Right ventricle myocardium inferior (tissue), 1 donor: ENCODE measurements at regions not wholly inside any gene's neighbourhood (a gene's known extent, or its start where the extent isn't known, plus 50 kb on each side); places are given as distances from the start of the nearest gene placed in this dataset.
"Not testable (repeated sequence)": the region's sequence is repeated elsewhere in the genome, so short reads cannot be mapped to it uniquely, and the experiment has no call there.

Experiments
- ATAC-seq: fragments of 200-7000 bp; cut with Tn5 transposase; one replicate; pipeline ENCODE4 v1.9.1; 2020; ENCODE audit warnings: mild to moderate bottlenecking, moderate library complexity
- DNase-seq: peaks from one replicate; pipeline ENCODE4 v3.0.0; 2021; ENCODE audit errors: missing footprints
- intact Hi-C: fragments of 100-400 bp; cut with DNase I; formaldehyde crosslinking; loops from one replicate; pipeline ENCODE4 v1.11.0; 2022
- donor health status: DM: no; HTN: yes; CAD: no; lungs with severe emphysema.

DNA sequence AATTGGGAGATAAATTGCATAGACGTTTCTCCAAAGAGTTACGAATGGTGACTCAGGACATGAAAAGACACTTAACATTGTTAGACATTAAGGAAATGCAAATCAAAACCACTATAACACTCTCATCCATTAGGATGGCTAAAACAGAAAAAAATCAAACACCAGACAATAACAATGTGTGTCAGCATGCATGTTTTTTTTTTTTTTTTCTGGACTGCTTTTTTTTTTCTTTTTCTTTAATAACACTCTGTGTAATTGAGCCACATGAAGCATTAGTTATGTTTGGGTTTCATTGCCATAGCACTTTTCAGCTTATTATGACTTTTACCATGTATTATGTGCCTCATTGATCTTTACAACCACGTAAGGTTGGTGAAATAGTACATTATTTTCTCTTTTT is 95.0 kb downstream of the NFKBIZ start:
- intact Hi-C loops: loop anchor here (10.0 kb wide), 1 partner anchor 280 kb away; no protein-coding TSS in a partner anchor
- ATAC-seq (no peak), DNase-seq (no peak)

GRCh38 chr3:101945980-101946379 is 96.7 kb downstream of the NFKBIZ start:
- ATAC-seq (no peak), DNase-seq (no peak)
- intact Hi-C loops: loop anchor here (10.0 kb wide), 1 partner anchor 279 kb away; no protein-coding TSS in a partner anchor

DNA sequence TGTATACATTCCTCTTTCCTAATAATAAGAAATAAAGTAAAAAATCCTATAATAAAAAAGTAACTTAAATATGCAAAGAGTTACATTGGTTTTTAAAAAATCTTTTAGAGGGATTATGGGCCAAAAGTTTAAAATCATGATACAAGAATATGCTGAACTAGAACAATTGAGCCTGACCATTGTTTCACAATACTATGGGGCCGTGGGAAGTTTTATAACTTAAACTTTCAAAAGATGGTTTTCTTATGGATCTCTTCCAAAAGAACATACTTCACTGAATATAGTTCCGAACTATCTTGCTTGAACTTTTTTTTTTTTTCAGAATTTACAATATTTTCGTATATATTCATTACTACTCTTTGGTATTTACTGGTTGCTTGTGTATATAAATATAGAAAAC is 97.6 kb downstream of the NFKBIZ start:
- ATAC-seq: no peak
- DNase-seq: no peak
- intact Hi-C loops: loop anchor here (10.0 kb wide), 1 partner anchor 278 kb away; no protein-coding TSS in a partner anchor

- DNase-seq: no peak
- intact Hi-C loops: no loop called here
- ATAC-seq: peak; percentile 48
Observed at GRCh38 chr3:101950510-101950909, 101.2 kb downstream of the NFKBIZ start.

DNA sequence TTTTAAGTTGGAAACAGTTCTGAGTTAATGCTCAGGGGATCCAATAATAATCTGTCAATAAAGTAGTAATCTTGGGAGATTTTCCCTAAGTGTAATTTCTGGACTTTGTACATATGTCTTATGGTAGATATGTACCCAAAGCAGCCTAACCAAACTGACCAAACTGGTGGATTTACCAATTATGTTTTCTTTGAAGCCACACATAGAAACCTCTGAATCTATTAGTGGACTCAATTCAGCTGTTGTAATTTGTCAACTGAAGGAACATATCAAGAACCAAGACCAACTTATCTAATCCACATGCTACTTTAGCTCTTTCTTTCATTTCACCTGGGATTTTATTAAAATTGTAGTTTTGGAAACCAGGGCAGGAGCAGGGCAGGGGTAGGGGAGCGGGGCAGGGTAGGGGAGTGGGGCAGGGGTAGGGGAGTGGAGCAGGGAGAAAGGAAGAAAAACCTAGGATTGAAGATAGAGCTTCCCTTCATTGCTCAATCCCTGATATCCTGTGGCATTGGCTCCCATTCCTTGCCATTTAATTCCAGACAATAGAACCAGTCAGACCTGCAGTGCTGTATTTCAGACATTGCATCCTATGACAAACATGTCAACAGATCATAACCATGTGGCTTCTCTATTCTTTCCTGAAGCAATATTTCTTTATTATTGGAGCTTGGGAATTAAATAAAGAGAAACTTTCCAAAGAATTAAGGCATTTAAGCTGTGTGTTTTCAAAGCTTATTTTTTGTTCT is 101.8 kb downstream of the NFKBIZ start:
- DNase-seq: no peak
- ATAC-seq: peak; percentile 65
- intact Hi-C loops: no loop called here

DNA sequence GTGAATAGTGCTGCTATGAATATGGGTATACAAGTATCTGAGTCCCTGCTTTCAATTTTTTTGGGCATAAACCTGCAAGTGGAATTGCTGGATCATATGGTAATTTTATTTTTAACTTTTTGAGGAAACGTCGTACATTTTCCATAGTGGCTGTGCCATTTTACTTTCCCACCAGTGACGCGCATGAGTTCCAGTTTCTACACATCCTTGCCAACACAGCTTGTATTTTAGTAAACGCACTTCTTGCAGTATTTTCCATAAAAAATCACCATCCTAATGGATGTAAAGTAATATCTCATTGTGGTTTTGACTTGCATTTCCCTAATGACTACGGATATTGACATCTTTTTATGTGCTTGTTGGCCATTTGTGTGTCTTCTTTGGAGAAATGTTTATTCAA is 105.0 kb downstream of the NFKBIZ start:
- no peak for DNase-seq
- intact Hi-C loops: no loop called here
- no peak for ATAC-seq

GRCh38 chr3:101954936-101955335 is 105.6 kb downstream of the NFKBIZ start:
- no peak for ATAC-seq
- intact Hi-C loops: no loop called here
- no peak for DNase-seq

- ATAC-seq (no peak), DNase-seq (no peak)
- intact Hi-C loops: no loop called here
Observed at GRCh38 chr3:101962055-101962454, 112.7 kb downstream of the NFKBIZ start.

DNA sequence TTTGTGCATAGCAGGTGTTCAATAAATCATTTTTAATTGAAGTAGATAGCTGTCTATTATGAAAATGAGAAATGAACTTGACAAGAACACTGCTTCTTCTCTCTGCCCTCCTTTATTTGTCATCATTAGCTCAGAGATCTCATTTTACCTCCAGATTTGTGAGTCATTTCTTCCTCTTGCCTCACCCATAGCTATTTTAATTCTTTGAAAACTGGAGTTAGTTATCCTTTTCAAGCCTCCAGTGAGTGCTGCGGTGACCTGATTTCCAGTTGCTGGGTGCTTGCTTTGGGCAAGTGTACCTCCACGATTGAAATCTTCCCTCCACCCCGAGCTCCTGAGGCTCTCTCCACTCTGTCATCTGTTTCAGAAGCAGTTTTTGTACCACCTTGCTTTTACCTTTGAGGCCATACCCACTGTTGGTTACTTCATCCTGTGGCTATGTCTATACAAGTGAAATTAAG is 114.6 kb downstream of the NFKBIZ start:
- no peak for ATAC-seq
- intact Hi-C loops: no loop called here
- DNase-seq: no peak

- intact Hi-C loops: no loop called here
- ATAC-seq (no peak), DNase-seq (no peak)
Observed at GRCh38 chr3:101964861-101965260, 115.5 kb downstream of the NFKBIZ start.

- intact Hi-C loops: no loop called here
- ATAC-seq: no peak
- no peak for DNase-seq
Observed at GRCh38 chr3:101966226-101966625, 116.9 kb downstream of the NFKBIZ start.

- no peak for DNase-seq
- intact Hi-C loops: no loop called here
- no peak for ATAC-seq
Observed at GRCh38 chr3:101970212-101970611, 120.9 kb downstream of the NFKBIZ start.

- no peak for ATAC-seq
- intact Hi-C loops: no loop called here
- no peak for DNase-seq
Observed at GRCh38 chr3:101970905-101971304, 121.6 kb downstream of the NFKBIZ start.

DNA sequence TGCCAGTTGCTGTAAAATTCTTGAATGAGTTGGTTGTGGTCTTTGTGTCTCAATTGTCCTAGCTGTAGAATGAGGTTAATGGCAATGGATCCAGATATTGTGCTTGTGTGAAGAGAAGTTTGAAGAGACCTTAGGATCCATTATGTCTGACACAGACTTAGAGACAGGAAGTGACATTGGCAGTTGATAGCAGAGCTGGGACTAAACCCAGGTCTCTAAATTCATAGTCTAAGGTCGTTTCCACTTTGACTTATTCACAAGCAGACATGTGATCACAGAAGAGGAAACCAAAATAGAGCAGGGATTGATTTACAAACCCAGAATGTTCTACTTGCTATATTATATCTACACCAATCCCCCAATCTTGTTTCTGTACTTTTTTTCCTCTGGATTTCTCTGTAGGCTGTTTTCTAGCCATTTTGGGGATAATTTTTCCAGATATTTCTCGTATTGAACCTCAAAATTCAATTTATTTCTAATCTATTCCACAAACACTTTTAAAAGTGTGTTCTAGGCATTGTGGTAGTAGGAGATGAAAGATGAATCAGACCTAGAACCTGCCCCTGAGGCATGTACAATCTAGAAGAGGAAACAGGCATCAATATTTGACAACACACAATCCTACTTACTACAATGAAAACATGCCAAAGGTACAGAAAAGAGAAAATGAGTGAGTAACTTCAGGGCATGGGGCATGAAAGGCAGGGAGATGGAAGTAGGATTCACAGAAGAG is 123.3 kb downstream of the NFKBIZ start:
- DNase-seq: no peak
- intact Hi-C loops: no loop called here
- no peak for ATAC-seq

- intact Hi-C loops: no loop called here
- no peak for ATAC-seq
- DNase-seq: no peak
Observed at GRCh38 chr3:101973163-101973505, 123.8 kb downstream of the NFKBIZ start.

DNA sequence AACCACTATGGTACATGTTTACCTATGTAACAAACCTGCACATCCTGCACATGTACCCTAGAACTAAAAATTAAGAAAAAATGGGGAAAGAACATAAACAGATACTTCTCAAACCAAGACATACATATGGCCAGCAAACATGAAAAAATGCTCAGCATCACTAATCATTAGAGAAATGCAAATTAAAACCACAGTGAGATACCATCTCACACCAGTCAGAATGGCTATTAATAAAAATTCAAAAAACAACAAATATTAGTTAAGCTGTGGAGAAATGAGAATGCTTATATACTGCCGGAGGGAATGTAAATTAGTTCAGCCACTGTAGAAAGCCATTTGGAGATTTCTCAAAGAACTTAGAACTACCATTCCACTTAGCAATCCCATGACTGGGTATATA is 126.1 kb downstream of the NFKBIZ start:
- DNase-seq, intact Hi-C loops, ATAC-seq: not testable (repeated sequence)

DNA sequence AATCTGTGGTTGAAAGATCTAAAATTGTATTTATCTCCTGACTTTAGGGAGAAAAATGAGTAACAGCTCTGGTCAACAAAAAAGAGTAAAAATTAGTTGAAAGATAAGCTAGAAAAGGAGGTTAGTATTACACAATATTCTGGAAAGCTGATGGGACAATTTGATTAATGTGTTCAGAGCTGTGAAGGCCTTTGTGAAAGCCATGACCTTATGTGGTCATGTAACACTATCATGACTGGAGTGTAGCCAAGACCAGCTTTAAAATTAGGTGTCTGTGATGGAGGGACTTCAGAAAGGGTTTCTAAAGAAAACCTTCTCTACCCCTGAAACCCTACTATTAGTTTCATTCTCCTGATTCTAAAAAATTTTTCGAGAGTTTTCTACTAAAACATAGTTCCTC is 127.2 kb downstream of the NFKBIZ start:
- ATAC-seq (peak; percentile 81), DNase-seq (no peak)
- intact Hi-C loops: no loop called here

GRCh38 chr3:101978348-101978747 is 129.0 kb downstream of the NFKBIZ start:
- intact Hi-C loops: no loop called here
- DNase-seq (no peak), ATAC-seq (no peak)

GRCh38 chr3:101979033-101979432 is 129.7 kb downstream of the NFKBIZ start:
- DNase-seq (no peak), ATAC-seq (no peak)
- intact Hi-C loops: no loop called here

DNA sequence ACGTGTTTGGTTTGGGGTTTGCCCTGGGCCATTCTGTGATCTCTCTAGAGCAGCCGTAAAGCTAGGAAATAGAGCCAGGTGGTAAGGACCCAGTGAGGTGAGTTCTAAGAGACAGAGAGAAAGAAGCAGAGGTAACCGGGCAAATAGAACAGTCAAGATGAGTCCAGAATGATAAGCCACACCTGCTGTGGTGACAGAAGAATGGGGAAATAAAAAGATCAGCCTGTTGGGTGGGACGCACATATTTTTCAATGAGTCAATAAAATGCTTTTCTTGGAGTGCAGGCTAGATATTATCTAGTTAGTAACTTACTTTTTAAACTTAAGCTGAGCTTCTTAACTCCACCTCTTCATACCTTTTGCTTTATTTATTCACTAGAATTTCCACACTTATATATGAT is 135.0 kb downstream of the NFKBIZ start:
- ATAC-seq (no peak), DNase-seq (no peak)
- intact Hi-C loops: no loop called here
